Lung (tissue), 11 donors: ENCODE measurements at regions not wholly inside any gene's neighbourhood (a gene's known extent, or its start where the extent isn't known, plus 50 kb on each side); places are given as distances from the start of the nearest gene placed in this dataset.

Experiments used
- ATAC-seq: fragments of 200-7000 bp; cut with Tn5 transposase; one replicate; pipeline ENCODE4 v1.9.1; 2020; ENCODE audit warnings: moderate number of reproducible peaks; ENCODE audit not compliant: insufficient read depth, low FRiP score
- DNase-seq, 3 donors: peaks; one replicate each; pipeline ENCODE4 v3.0.0-alpha.2; 2013 to 2017
- H3K27ac ChIP-seq, 2 donors: one replicate each; pipeline ENCODE4 v1.5.1; 2013; ENCODE audit warnings: mild to moderate bottlenecking in 2 of 2, moderate library complexity in 2 of 2, control low read depth in 1 of 2, inconsistent platforms in 1 of 2, low read depth in 1 of 2, low read length in 1 of 2
- H3K27me3 ChIP-seq, 3 donors: one replicate each; pipeline ENCODE4 v1.5.1; 2013; ENCODE audit warnings: low read length in 2 of 3; ENCODE audit not compliant: control insufficient read depth in 3 of 3, insufficient read depth in 3 of 3
- H3K36me3 ChIP-seq, 4 donors: one replicate each; pipeline ENCODE4 v1.5.1; 2013; ENCODE audit warnings: low read length in 4 of 4, mild to moderate bottlenecking in 1 of 4, moderate library complexity in 1 of 4; ENCODE audit not compliant: control insufficient read depth in 4 of 4, insufficient read depth in 4 of 4
- H3K4me1 ChIP-seq, 5 donors: one replicate each; pipeline ENCODE4 v1.5.1; 2013; ENCODE audit warnings: low read length in 5 of 5, mild to moderate bottlenecking in 2 of 5, moderate library complexity in 1 of 5; ENCODE audit not compliant: control insufficient read depth in 5 of 5, insufficient read depth in 5 of 5
- H3K4me3 ChIP-seq: one replicate; pipeline ENCODE4 v1.5.1; 2013; ENCODE audit warnings: mild to moderate bottlenecking, control low read depth, moderate library complexity
- H3K9ac ChIP-seq, 2 donors: one replicate each; pipeline ENCODE4 v1.5.1; 2013; ENCODE audit warnings: low read length in 2 of 2, control low read depth in 1 of 2; ENCODE audit not compliant: insufficient read depth in 1 of 2
- H3K9me3 ChIP-seq, 4 donors: one replicate each; pipeline ENCODE4 v1.5.1; 2013; ENCODE audit warnings: low read length in 3 of 4, mild to moderate bottlenecking in 1 of 4, moderate library complexity in 1 of 4; ENCODE audit not compliant: control insufficient read depth in 4 of 4, insufficient read depth in 3 of 4
- whole genome bisulfite sequencing, 2 donors: extraction: QIAGEN DNeasy Blood & Tissue Kit; methylation state at CpG; one replicate each; pipeline ENCODE4 v1.1.7; 2013; 5-methylcytosine and 5-hydroxymethylcytosine counted together
- TF ChIP-seq, protein P1 (sequence below): IDR thresholded peaks from 2 replicates; pipeline ENCODE4 v1.5.1; 2012; ENCODE audit warnings: mild to moderate bottlenecking; ENCODE audit errors: control extremely low read depth, extremely low read depth
- donor health status: control.
- donor health status: control.
- donor health status: Bipolar disorder and iron deficiency.
- donor health status: healthy.
- donor health status: DM: yes; HTN: yes; CAD: no.

DNA sequence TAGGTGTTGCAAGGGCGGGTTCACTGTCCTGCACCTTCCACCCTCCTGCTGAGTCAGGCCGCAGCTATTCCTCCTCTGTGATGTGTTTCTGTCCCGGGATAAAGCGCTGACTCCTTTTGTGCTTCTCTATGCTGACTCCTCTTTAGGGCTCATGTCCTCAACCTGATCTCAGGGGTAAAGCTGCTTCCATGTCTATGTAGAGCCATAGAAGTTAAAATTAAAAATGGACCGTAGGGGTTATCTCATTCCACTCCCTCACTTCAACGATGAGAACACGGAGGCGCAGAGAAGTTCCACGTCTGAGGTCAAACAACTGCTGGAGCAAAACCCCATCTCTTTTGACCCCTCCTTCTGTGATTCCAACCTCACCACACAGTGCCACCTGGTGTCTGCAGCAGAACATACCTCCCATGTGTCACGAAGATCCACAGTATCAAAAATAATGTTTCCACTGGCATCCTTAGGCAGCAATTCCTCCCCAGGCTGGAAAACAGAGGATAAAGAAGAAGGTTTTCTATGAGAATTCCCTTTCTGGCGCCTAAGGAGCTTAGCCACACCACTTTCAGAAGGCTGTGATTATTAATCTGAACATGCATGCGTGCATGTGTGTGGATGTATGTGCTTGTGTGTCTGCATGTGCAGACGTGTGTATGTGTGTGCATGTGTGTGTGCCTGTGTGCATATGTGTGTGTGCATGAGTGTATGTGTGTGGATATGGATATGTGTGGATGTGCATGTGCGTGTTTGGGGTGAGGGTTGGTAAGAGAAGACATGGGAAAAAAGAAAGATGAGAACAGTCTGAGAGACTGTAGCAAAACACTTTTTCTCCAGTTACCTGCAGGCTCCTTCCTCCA is 81.2 kb upstream of the UCN3 start:
- Histone ChIP-seq H3K4me1 (peaks cover 0 to 3% (median 0%) of the 10 kb centered on the region in 5 donors), H3K36me3 (no peaks in the 10 kb centered on the region), H3K4me3 (no peak overlapping the region), H3K9me3 (no peaks in the 10 kb centered on the region), H3K9ac (no peak overlapping the region), H3K27me3 (peaks cover 0 to 6% (median 2%) of the 10 kb centered on the region in 3 donors), H3K27ac (no peak overlapping the region)
- DNase-seq (peak; percentile 51 to 67 (median 57)), ATAC-seq (peak; percentile 85)
- TF ChIP-seq, protein P1, sequence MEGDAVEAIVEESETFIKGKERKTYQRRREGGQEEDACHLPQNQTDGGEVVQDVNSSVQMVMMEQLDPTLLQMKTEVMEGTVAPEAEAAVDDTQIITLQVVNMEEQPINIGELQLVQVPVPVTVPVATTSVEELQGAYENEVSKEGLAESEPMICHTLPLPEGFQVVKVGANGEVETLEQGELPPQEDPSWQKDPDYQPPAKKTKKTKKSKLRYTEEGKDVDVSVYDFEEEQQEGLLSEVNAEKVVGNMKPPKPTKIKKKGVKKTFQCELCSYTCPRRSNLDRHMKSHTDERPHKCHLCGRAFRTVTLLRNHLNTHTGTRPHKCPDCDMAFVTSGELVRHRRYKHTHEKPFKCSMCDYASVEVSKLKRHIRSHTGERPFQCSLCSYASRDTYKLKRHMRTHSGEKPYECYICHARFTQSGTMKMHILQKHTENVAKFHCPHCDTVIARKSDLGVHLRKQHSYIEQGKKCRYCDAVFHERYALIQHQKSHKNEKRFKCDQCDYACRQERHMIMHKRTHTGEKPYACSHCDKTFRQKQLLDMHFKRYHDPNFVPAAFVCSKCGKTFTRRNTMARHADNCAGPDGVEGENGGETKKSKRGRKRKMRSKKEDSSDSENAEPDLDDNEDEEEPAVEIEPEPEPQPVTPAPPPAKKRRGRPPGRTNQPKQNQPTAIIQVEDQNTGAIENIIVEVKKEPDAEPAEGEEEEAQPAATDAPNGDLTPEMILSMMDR = peak; percentile 36
- 40 to 48% methylated on average over 14 of the region's 14 CpGs for WGBS, 2 donors

DNA sequence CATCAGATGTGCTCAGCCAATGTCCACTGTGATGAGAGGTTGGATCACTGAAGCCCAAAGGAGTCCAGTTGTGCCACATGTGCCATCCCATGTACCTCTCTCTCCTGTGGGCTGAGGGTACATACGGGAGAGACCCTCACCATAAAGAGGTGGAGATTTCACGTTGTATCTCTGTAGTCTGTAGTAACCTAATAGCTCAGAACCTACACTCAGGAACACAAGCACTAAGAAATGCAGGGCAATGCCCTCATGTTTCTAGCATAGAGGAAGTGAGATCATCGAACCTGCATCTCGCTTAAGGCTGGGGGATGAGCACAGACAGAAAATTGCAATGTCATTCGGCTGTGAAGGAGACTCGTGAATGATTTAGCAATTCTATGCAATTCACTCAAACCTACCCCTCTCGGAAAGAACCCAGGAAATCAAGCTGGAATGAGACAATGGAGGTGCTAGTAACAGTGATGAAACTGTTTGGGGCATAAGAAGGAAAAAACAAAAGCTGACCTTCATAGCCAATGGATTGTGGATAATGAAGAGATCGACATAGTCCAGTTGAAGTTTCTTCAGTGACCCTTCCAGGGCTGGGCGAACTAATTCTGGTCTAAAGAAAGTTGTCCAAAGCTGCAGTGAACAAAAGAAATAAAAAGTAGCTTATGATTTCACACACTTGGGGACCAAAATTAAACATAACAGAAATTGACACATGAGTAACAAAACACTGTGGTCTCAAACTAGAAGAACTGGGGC is 80.3 kb upstream of the UCN3 start:
- Histone ChIP-seq H3K9ac (no peak overlapping the region), H3K27me3 (peaks cover 0 to 6% (median 2%) of the 10 kb centered on the region in 3 donors), H3K4me1 (peaks cover 0 to 3% (median 0%) of the 10 kb centered on the region in 5 donors), H3K4me3 (no peak overlapping the region), H3K27ac (peak overlapping the region in 1 of 2 donors; percentile 57), H3K9me3 (no peaks in the 10 kb centered on the region), H3K36me3 (no peaks in the 10 kb centered on the region)
- 34 to 48% methylated on average over 9 of the region's 9 CpGs for WGBS, 2 donors
- no peak for DNase-seq
- TF ChIP-seq, protein P1 = no peak
- ATAC-seq = peak; percentile 42

DNA sequence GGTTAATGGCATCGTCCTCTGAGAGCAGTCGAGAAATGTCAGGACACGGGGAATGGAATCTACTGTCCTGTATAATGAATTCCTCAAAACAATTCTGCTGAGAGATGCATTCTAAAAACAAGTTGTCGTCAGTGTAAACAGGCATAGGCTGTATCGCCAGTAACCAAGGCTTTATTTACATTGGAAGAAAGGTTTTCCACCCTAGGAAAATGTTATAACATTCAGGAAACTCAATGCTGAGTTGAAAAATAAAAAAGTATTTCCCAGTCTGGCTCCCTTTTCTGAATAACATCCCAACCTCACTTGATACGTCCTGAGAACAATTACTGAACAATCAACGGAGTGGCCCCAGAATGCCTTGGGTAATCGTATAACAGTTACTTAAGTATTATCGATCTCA is 79.6 kb upstream of the UCN3 start:
- H3K9ac ChIP-seq = no peak overlapping the region
- 58 to 75% methylated on average over 9 of the region's 9 CpGs for WGBS, 2 donors
- ATAC-seq = no peak
- no peak overlapping the region for H3K27ac ChIP-seq
- TF ChIP-seq, protein P1 = no peak
- peaks cover 0 to 3% (median 0%) of the 10 kb centered on the region in 5 donors for H3K4me1 ChIP-seq
- no peak overlapping the region for H3K4me3 ChIP-seq
- H3K36me3 ChIP-seq = no peaks in the 10 kb centered on the region
- peaks cover 0 to 6% (median 2%) of the 10 kb centered on the region in 3 donors for H3K27me3 ChIP-seq
- no peaks in the 10 kb centered on the region for H3K9me3 ChIP-seq
- DNase-seq = peak in 1 of 3 donors; percentile 5
